ENCODE measurements at regions not wholly inside any gene's neighbourhood (a gene's known extent, or its start where the extent isn't known, plus 50 kb on each side); places are given as distances from the start of the nearest gene placed in this dataset.

- H3K4me3 ChIP-seq (replicated peaks in 1 of 3), result no peak overlapping the region
- H3K36me3 ChIP-seq, result no peaks in the 10 kb centered on the region
- no peak for DNase-seq
- no peak for TF ChIP-seq POLR2A (IDR thresholded peaks at IDR 0.05)
- TF ChIP-seq, protein P1, sequence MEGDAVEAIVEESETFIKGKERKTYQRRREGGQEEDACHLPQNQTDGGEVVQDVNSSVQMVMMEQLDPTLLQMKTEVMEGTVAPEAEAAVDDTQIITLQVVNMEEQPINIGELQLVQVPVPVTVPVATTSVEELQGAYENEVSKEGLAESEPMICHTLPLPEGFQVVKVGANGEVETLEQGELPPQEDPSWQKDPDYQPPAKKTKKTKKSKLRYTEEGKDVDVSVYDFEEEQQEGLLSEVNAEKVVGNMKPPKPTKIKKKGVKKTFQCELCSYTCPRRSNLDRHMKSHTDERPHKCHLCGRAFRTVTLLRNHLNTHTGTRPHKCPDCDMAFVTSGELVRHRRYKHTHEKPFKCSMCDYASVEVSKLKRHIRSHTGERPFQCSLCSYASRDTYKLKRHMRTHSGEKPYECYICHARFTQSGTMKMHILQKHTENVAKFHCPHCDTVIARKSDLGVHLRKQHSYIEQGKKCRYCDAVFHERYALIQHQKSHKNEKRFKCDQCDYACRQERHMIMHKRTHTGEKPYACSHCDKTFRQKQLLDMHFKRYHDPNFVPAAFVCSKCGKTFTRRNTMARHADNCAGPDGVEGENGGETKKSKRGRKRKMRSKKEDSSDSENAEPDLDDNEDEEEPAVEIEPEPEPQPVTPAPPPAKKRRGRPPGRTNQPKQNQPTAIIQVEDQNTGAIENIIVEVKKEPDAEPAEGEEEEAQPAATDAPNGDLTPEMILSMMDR (IDR thresholded peaks at IDR 0.05), result no peak
- no peaks in the 10 kb centered on the region for H3K4me1 ChIP-seq
- H3K27me3 ChIP-seq, result no peaks in the 10 kb centered on the region
- H3K27ac ChIP-seq, result no peak overlapping the region
- intact Hi-C loops (cut with DNase I), result no loop called here
- WGBS, 2 donors, result 91 to 98% methylated on average over 3 of the region's 3 CpGs
- no peaks in the 10 kb centered on the region for H3K9me3 ChIP-seq
Measured at GRCh38 chr18:50458366-50458765, 83.5 kb downstream of the SKA1 start.

- Histone ChIP-seq H3K9me3 (no peaks in the 10 kb centered on the region), H3K4me3 (replicated peaks in 1 of 3) (no peak overlapping the region), H3K27me3 (no peaks in the 10 kb centered on the region), H3K27ac (no peak overlapping the region), H3K36me3 (no peaks in the 10 kb centered on the region), H3K4me1 (no peaks in the 10 kb centered on the region)
- TF ChIP-seq, protein P1 (IDR thresholded peaks at IDR 0.05), result no peak
- no peak for DNase-seq
- intact Hi-C loops (cut with DNase I), result no loop called here
- 72 to 80% methylated on average over 2 of the region's 2 CpGs for WGBS, 2 donors
Measured at GRCh38 chr18:50458796-50459195, 84.0 kb downstream of the SKA1 start.

- Histone ChIP-seq H3K4me3 (replicated peaks in 1 of 3) (no peak overlapping the region), H3K36me3 (no peaks in the 10 kb centered on the region), H3K27ac (no peak overlapping the region), H3K27me3 (no peaks in the 10 kb centered on the region), H3K4me1 (no peaks in the 10 kb centered on the region), H3K9me3 (no peaks in the 10 kb centered on the region)
- TF ChIP-seq, protein P1 (IDR thresholded peaks at IDR 0.05), result no peak
- no peak for TF ChIP-seq POLR2A (IDR thresholded peaks at IDR 0.05)
- intact Hi-C loops (cut with DNase I), result no loop called here
- 90 to 96% methylated on average over 3 of the region's 3 CpGs for WGBS, 2 donors
- no peak for DNase-seq
Measured at GRCh38 chr18:50460062-50460461, 85.2 kb downstream of the SKA1 start.

GRCh38 chr18:50460716-50461115, 85.9 kb downstream of the SKA1 start:
- Histone ChIP-seq H3K9me3 (no peaks in the 10 kb centered on the region), H3K27ac (no peak overlapping the region), H3K36me3 (no peaks in the 10 kb centered on the region), H3K4me3 (replicated peaks in 1 of 3) (no peak overlapping the region), H3K4me1 (no peaks in the 10 kb centered on the region), H3K27me3 (no peaks in the 10 kb centered on the region)
- 90 to 94% methylated on average over 3 of the region's 3 CpGs for WGBS, 2 donors
- intact Hi-C loops (cut with DNase I), result no loop called here
- no peak for TF ChIP-seq POLR2A (IDR thresholded peaks at IDR 0.05)
- TF ChIP-seq, protein P1 (IDR thresholded peaks at IDR 0.05), result no peak
- DNase-seq, result no peak

DNA sequence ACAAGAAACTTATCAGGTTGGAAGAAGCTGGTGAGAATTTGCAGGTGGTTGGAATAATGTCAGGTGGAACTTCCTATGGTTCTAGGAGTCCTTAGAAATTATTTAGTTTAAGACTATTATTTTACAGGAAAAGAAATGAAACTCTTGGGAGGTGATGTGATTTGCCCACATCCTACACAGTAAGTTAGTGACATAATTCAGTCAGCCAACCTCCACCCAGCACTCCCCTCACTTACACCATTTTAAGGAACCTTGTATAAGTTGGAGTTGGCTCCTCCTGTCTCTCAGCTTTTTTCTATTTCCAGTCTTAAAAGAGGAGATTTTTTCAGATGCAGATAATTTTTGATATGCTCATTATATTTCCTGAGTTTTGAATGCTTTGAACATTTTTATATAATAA, 86.4 kb downstream of the SKA1 start:
- TF ChIP-seq, protein P1 (IDR thresholded peaks at IDR 0.05), result no peak
- no peak for TF ChIP-seq POLR2A (IDR thresholded peaks at IDR 0.05)
- intact Hi-C loops (cut with DNase I), result no loop called here
- Histone ChIP-seq H3K27ac (no peak overlapping the region), H3K27me3 (no peaks in the 10 kb centered on the region), H3K36me3 (no peaks in the 10 kb centered on the region), H3K9me3 (no peaks in the 10 kb centered on the region), H3K4me3 (replicated peaks in 1 of 3) (no peak overlapping the region), H3K4me1 (no peaks in the 10 kb centered on the region)
- no peak for DNase-seq
